HG03025 (cell line): ENCODE measurements at regions not wholly inside any gene's neighbourhood (a gene's known extent, or its start where the extent isn't known, plus 50 kb on each side); places are given as distances from the start of the nearest gene placed in this dataset.
"Not testable (repeated sequence)": the region's sequence is repeated elsewhere in the genome, so short reads cannot be mapped to it uniquely, and the experiment has no call there.

Experiments used
- ATAC-seq: cut with Tn5 transposase; IDR thresholded peaks from one replicate; pipeline ENCODE4 v1.9.1; 2021; ENCODE audit warnings: mild to moderate bottlenecking, moderate library complexity; ENCODE audit not compliant: unreplicated experiment, low FRiP score

- not testable (repeated sequence) for ATAC-seq
Measured at GRCh38 chr6:26951211-26951610, 291.7 kb upstream of the ZNF322 start.

GRCh38 chr6:26956078-26956600 lies 291.4 kb upstream of the PRSS16 start:
- ATAC-seq: not testable (repeated sequence)

DNA sequence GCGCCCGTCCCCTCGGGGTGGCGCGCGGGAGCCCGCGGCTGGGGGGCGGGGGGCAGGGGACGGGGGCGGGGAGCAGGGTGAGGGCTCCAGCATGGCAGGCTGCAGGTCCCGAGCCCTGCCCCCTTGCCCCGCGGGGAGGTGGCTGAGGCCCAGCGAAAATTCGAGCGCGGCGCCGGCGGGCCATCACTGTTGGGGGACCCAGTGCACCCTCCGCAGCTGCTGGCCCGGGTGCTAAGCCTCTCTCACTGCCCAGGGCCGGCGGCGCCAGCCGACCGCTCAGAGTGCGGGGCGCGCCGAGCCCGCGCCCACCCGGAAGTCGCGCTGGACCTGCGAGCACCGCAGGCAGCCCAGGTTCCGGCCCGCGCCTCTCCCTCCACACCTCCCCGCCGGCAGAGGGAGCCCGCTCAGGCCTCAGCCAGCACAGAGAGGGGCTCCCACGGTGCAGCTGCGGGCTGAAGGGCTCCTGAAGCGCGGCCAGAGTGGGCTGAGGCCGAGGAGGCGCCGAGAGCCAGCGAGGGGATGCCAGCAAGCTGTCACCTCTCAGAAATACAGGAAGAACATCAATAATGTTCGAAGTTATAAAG lies 290.8 kb upstream of the PRSS16 start:
- not testable (repeated sequence) for ATAC-seq

DNA sequence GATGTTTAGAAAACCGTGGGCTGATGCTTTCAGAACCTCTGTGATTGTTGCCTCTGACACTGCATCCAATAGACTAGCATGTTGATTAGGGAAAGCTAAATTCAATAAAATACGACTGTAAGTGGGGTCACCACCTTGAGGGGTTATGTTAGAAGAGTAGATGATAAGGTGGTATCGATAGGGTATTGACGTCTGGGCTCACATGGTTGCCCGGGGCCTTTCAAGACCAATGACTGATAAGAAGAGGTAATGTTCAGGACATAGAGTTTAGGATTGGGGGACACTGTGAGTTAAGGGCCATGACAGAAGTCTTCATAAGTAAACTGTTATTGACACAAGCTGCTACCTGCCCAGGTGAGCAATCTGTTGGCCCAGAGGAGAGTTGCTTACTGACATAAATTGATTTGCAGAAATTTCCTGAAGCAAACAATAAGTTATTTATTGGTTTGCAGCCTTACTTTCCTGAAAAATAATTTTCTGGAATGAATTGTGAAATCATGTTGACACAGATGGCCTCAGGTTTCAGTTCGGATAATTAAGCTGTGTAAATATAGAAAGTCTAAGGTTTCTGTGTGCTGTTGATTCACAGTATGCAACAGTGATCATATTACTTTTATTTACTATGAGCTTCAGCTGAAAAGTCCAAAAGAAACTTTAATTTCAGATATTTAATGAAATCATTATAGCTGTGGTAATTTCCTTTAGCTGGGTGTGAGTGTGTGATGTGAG lies 289.9 kb upstream of the PRSS16 start:
- not testable (repeated sequence) for ATAC-seq

- ATAC-seq: not testable (repeated sequence)
Measured at GRCh38 chr6:26961236-26961635, 286.3 kb upstream of the PRSS16 start.

DNA sequence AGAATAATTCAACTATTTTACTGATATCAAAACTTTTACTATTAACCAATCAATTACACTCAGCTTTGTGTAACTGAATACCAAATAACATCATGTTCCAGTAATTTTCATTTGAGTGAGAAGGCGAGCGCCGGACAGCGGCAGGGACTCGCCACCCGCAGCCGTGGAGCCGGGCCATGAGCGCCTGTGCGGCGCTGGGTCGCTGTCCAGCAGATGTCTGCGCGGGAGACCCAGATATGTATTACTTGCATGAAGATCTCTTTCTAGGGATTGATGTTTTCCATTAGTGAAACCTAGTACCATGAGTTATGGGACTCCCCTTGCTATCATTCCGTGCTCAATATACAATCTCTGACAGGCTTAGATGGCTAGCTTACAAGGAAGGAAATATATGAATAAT lies 245.1 kb upstream of the PRSS16 start:
- no peak for ATAC-seq

- no peak for ATAC-seq
Measured at GRCh38 chr6:27007020-27007419, 240.5 kb upstream of the PRSS16 start.

DNA sequence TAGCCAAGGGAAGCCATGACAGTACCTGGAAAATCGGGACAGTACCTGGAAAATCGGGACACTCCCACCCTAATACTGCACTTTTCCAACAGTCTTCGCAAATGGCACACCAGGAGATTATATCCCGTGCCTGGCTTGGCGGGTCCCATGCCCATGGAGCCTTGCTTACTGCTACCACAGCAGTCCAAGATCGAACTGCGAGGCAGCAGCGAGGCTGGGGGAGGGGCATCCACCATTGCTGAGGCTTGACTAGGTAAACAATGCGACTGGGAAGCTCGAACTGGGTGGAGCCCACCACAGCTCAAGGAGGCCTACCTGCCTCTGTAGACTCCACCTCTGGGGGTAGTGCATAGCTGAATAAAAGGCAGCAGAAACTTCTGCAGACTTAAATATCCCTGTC lies 238.9 kb upstream of the PRSS16 start:
- ATAC-seq: not testable (repeated sequence)

DNA sequence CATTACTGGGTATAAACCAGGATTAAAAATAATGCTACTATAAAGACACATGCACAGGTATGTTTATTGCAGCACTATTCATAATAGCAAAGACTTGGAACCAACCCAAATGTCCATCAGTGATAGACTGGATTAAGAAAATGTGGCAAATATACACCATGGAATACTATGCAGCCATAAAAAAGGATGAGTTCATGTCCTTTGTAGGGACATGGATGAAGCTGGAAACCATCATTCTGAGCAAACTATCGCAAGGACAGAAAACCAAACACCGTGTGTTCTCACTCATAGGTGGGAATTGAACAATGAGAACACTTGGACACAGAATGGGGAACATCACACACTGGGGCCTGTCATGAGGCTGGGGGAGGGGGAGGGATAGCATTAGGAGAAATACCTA lies 233.4 kb upstream of the PRSS16 start:
- ATAC-seq: not testable (repeated sequence)

DNA sequence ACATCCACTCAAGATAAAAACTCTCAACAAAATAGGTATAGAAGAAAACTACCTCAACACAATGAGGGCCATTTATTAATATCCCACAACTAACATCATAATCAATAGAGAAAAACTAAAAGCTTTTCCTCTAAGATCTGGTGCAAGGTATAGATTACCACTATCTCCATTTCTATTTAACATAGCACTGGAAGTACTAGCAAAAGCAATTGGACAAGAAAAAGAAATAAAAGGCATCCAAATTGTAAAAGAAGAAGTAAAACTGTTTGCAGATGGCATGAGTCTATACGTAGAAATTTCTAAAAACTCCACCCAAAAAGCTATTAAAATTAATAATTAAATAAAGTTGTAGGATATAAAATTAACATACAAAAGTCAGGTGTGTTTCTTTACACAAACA lies 230.8 kb upstream of the PRSS16 start:
- ATAC-seq: no peak

- not testable (repeated sequence) for ATAC-seq
Measured at GRCh38 chr6:27018401-27018800, 229.1 kb upstream of the PRSS16 start.

GRCh38 chr6:27019651-27020552 lies 227.6 kb upstream of the PRSS16 start:
- no peak for ATAC-seq

DNA sequence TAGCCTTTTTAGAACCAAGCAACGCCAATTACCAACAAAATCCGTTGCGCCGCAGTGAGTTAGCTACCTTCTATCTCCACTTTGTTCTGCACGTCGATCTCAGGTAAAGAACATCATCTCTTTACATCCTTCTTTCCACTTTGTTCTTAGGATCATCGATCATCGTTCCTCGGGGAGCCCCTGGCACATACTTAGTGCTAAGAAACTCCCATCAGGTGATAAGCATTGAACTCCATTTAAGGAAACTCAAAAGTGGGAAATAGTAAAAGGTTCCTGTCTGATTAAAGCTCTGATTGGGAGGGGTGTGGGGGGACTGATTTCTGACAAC lies 227.0 kb upstream of the PRSS16 start:
- ATAC-seq: no peak

GRCh38 chr6:27023664-27024063 lies 223.8 kb upstream of the PRSS16 start:
- no peak for ATAC-seq

GRCh38 chr6:27025351-27025750 lies 222.2 kb upstream of the PRSS16 start:
- ATAC-seq: no peak

DNA sequence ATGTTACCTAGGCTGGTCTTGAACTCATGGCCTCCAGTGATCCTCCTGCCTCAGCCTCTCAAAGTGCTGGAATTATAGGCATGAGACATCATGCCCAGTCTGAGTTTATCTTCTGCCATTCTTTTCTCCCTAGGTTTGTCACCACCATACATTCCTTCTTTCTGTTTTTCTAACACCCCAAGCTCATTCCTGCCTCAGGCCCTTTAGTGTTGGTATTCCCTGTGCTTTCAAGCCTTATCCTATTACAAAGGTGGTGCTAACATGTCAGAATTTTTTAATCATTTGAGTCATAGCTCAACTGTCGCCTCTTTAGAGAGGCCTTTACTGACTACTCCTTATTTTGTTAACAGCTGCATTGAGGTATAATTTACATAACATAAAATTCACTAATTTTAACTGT lies 221.1 kb upstream of the PRSS16 start:
- ATAC-seq: no peak

- ATAC-seq: no peak
Measured at GRCh38 chr6:27031302-27031701, 216.2 kb upstream of the PRSS16 start.

- no peak for ATAC-seq
Measured at GRCh38 chr6:27038498-27038897, 209.0 kb upstream of the PRSS16 start.

GRCh38 chr6:27040244-27041042 lies 207.1 kb upstream of the PRSS16 start:
- no peak for ATAC-seq

DNA sequence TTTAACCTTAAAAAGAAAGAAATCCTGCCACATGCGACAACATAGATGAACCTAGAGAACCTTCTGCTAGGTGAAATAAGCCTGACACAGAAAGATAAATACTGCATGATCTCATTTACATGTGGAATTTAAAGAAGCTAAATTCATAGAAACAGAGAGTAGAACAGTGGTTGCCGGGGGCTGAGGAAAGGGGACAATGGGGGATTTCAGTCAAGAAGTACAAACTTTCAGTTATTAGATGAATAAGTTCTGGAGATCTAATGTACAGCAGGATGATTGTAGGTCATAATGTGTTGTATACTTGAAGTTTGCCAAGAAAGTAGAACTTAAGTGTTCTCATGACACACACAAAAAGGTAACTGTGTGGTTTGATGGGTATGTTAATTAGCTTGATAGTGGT lies 204.3 kb upstream of the PRSS16 start:
- no peak for ATAC-seq
